Activated naive CD4-positive, alpha-beta T cell treated with anti-CD3 and anti-CD28 coated beads for 36 hours (primary cell): ENCODE measurements at regions not wholly inside any gene's neighbourhood (a gene's known extent, or its start where the extent isn't known, plus 50 kb on each side); places are given as distances from the start of the nearest gene placed in this dataset.
"Not testable (repeated sequence)": the region's sequence is repeated elsewhere in the genome, so short reads cannot be mapped to it uniquely, and the experiment has no call there.

Experiments used
- CTCF ChIA-PET: fragments of 350-600 bp; sonication (Branson Sonifier 250); formaldehyde crosslinking; loops from one replicate; lab custom pipeline; 2021; ENCODE audit warnings: antibody characterized with exemption; lab: Charles Lee
- DNase-seq: peaks from one replicate; pipeline ENCODE4 v3.0.0-alpha.2; 2020
- H3K27ac Mint-ChIP-seq: one replicate; pipeline ENCODE4 v1.8.0; 2021; ENCODE audit warnings: mild to moderate bottlenecking, mixed read lengths
- H3K27me3 Mint-ChIP-seq: one replicate; pipeline ENCODE4 v1.8.0; 2021; ENCODE audit warnings: low read depth, mixed read lengths
- H3K36me3 Mint-ChIP-seq: one replicate; pipeline ENCODE4 v1.8.0; 2021; ENCODE audit warnings: low read depth, mixed read lengths
- H3K4me1 Mint-ChIP-seq: one replicate; pipeline ENCODE4 v1.8.0; 2021; ENCODE audit warnings: low read depth, mixed read lengths
- H3K4me3 Mint-ChIP-seq: one replicate; pipeline ENCODE4 v1.8.0; 2021; ENCODE audit warnings: mild to moderate bottlenecking, moderate library complexity, mixed read lengths
- H3K9me3 Mint-ChIP-seq: one replicate; pipeline ENCODE4 v1.8.0; 2021; ENCODE audit warnings: mixed read lengths
- intact Hi-C: fragments of 100-400 bp; cut with micrococcal nuclease; formaldehyde crosslinking; loops from one replicate; pipeline ENCODE4 v1.15.1; 2023

DNA sequence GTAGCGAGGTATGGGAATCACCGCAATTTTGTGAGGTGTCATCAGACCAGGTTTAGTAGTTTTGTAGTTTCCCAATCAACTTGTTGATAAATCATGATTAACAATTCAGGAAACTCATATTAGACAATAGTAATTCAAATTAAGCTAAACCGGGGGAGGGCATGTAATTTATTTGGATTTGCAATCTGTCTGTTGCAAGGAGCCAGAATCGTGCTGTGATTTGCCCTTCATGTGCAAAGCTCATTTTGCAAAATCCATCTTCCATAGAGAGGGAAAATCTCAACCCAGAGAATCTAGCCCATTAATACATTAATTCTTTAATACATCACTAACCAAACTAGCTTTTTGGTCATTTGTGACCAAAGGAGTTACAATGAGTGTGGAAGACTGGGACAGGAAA lies 164.7 kb upstream of the TRPM3 start:
- intact Hi-C loops: loop anchor here (10.0 kb wide), 1 partner anchor 989 kb away; no protein-coding TSS in a partner anchor
- DNase-seq: no peak
- no peaks in the 10 kb centered on the region for H3K9me3 Mint-ChIP-seq
- H3K27ac Mint-ChIP-seq: no peak overlapping the region
- no peaks in the 10 kb centered on the region for H3K4me1 Mint-ChIP-seq
- H3K4me3 Mint-ChIP-seq: no peak overlapping the region
- no peaks in the 10 kb centered on the region for H3K27me3 Mint-ChIP-seq
- H3K36me3 Mint-ChIP-seq: no peaks in the 10 kb centered on the region
- CTCF ChIA-PET: interaction anchor here (1.1 to 3.3 kb wide), 11 partner anchors 9 to 739 kb away, joined by 3 to 17 read pairs (median 4); no protein-coding TSS in a partner anchor

DNA sequence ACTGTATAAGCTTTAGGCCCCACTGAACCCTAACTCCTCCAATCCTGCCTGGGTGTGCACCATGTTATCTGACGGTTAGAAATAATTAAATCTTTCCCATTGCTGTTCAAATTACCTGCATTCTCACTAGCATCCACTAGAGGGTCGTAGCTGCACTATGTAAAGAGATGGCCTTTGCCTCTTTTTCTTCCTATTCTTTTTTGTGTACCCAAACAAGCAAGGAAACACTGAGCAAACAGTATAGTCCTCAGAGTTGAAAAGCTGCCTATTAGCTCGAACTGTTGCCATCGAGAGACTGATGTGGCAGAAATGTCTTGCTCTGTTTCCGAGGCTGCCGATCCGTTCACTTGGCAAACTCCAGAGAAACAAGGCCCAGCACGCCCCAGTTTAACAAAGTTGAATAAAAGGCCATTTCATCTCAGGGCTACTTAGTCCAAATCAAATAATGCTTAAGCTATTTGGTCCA lies 163.8 kb upstream of the TRPM3 start:
- Mint-ChIP-seq H3K9me3 (no peaks in the 10 kb centered on the region), H3K4me1 (no peaks in the 10 kb centered on the region), H3K27ac (no peak overlapping the region), H3K36me3 (no peaks in the 10 kb centered on the region), H3K27me3 (peaks cover 7% of the 10 kb centered on the region), H3K4me3 (no peak overlapping the region)
- CTCF ChIA-PET: interaction anchor here (0.7 to 3.3 kb wide), 24 partner anchors 8 to 740 kb away, joined by 3 to 17 read pairs (median 4); no protein-coding TSS in a partner anchor
- DNase-seq: peak; percentile 58
- intact Hi-C loops: loop anchor here (1.0 to 10.0 kb wide), 6 partner anchors 319 to 990 kb away; no protein-coding TSS in a partner anchor

DNA sequence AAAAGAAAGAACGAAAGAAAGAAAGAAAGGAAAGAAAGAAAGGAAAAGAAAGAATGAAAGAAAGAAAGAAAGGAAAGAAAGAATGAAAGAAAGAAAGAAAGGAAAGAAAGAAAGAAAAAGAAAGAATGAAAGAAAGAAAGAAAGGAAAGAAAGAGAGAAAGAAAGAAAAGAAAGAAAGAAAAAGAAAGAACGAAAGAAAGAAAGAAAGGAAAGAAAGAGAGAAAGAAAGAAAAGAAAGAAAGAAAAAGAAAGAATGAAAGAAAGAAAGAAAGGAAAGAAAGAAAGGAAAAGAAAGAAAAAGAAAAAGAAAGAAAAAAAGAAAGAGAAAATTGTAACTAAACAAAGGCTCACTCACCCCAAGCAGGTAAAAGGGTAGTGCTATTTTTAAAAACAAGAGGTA lies 160.7 kb upstream of the TRPM3 start:
- H3K27ac Mint-ChIP-seq, CTCF ChIA-PET, H3K27me3 Mint-ChIP-seq, H3K4me1 Mint-ChIP-seq, DNase-seq, H3K4me3 Mint-ChIP-seq, H3K36me3 Mint-ChIP-seq, H3K9me3 Mint-ChIP-seq: not testable (repeated sequence)
- intact Hi-C loops: loop anchor here (10.0 kb wide), 1 partner anchor 993 kb away; no protein-coding TSS in a partner anchor

DNA sequence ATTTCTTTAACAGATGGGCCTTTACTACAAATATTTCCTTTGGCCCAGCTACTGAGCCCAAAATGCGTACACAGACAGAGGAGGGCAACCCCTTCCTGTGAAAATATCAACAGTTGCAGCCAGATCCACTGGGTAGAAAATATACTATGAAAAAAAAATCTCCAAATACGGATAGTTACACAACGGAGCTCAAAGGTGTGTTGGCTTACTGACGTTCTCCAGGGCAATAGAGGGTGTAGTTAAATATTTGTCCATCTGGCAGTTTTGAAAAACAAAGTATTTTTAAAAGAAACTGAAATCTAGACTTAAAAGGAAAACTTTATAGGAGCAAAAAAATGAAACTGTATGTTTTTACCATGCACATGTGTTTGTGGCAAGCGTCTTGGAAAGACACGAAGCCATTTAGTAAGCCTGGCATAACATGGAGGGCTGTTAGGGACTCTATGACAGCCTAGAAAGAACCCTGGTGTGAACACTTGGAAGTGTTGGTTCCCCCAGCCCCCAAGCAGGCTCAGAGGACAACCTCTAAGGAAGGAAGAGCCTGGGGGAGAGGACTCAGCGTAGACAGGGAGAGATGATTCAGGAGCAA lies 157.8 kb upstream of the TRPM3 start:
- Mint-ChIP-seq H3K36me3 (no peaks in the 10 kb centered on the region), H3K9me3 (no peaks in the 10 kb centered on the region), H3K27ac (no peak overlapping the region), H3K4me1 (no peaks in the 10 kb centered on the region), H3K4me3 (no peak overlapping the region), H3K27me3 (peaks cover 10% of the 10 kb centered on the region)
- no peak for DNase-seq
- CTCF ChIA-PET: no interaction called here
- intact Hi-C loops: no loop called here

DNA sequence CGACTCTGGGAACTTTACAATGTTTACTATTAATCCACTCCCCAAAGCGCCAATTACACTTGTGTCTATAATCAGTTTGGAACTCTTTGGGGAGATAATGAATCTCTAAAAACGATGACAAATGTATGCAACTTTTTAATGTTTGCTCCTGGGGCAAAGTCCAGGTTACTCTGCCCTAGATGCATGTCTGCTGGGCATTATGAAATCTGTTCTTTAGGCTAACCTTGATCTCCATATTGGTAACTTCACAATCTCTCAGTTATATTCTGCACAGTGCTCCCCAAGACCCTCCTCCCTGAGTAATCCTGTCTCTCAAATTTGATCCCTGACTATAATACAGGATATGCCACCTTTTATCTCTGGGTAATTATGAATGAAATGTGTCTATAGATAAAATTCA lies 152.2 kb upstream of the TRPM3 start:
- Mint-ChIP-seq H3K4me1 (no peaks in the 10 kb centered on the region), H3K4me3 (no peak overlapping the region), H3K27ac (no peak overlapping the region), H3K27me3 (peaks cover 3% of the 10 kb centered on the region), H3K9me3 (no peaks in the 10 kb centered on the region), H3K36me3 (no peaks in the 10 kb centered on the region)
- intact Hi-C loops: no loop called here
- no peak for DNase-seq
- CTCF ChIA-PET: no interaction called here

DNA sequence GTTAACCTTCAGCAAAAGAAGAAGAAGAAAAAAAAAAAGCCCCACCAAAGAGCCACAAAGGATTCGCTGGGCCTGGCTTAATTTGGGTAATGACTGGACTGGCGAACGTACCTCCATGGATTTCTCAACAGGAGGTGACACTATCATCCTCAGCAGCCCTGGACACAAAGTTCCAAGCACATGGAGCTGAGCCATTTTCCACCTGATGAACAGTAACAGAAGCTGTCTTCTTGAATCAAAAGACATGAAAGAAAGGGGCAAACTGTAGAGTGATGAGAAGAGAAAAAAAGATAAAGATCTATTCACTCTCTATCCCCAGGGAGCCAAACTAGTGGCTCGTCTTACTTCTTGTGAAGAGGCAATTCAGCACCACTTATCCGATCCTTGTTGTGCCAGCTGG lies 150.2 kb upstream of the TRPM3 start:
- Mint-ChIP-seq H3K27me3 (peaks cover 5% of the 10 kb centered on the region), H3K4me3 (no peak overlapping the region), H3K9me3 (no peaks in the 10 kb centered on the region), H3K36me3 (no peaks in the 10 kb centered on the region), H3K27ac (no peak overlapping the region), H3K4me1 (no peaks in the 10 kb centered on the region)
- CTCF ChIA-PET: no interaction called here
- intact Hi-C loops: no loop called here
- no peak for DNase-seq

DNA sequence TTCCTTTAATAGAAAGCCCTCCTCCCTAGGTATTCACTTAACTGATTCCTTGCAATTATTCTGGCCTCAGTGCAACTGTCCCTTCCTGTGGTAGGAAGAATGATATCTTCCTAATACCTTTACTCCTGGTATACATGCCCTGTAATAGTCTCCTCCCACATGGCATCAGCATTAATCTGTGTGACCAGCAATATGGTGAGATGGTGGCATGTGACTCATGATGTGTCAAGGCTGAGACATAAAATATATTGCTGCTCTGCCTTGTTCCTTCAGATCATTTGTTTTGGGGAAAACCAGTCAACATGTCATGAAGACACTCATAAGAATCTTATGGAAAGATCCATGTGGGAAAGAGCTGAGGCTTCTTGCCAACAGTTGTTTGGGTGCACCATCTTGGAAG lies 149.1 kb upstream of the TRPM3 start:
- intact Hi-C loops: no loop called here
- CTCF ChIA-PET: interaction anchor here (0.8 kb wide), 1 partner anchor 11 kb away, joined by 3 read pairs; no protein-coding TSS in a partner anchor
- H3K9me3 Mint-ChIP-seq: no peaks in the 10 kb centered on the region
- H3K4me1 Mint-ChIP-seq: no peaks in the 10 kb centered on the region
- no peaks in the 10 kb centered on the region for H3K36me3 Mint-ChIP-seq
- no peak for DNase-seq
- H3K4me3 Mint-ChIP-seq: no peak overlapping the region
- no peak overlapping the region for H3K27ac Mint-ChIP-seq
- H3K27me3 Mint-ChIP-seq: peaks cover 4% of the 10 kb centered on the region

DNA sequence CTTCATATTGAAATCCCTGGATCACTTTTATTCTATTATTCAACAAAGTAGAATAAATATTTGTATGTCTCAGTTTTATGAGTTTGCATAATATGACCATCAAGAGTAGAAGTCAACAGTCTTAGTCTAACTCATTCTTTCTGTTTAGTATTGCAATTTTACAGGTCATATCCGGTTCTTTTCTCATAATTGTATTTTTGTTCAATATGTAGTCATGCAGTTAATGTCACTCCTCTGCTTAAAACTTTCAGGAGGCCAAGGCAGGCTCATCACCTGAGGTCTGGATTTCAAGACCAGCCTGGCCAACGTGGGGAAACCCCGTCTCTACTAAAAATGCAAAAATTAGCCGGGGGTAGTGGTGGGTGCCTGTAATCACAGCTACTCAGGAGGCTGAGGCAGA lies 148.4 kb upstream of the TRPM3 start:
- intact Hi-C loops: no loop called here
- no peaks in the 10 kb centered on the region for H3K9me3 Mint-ChIP-seq

DNA sequence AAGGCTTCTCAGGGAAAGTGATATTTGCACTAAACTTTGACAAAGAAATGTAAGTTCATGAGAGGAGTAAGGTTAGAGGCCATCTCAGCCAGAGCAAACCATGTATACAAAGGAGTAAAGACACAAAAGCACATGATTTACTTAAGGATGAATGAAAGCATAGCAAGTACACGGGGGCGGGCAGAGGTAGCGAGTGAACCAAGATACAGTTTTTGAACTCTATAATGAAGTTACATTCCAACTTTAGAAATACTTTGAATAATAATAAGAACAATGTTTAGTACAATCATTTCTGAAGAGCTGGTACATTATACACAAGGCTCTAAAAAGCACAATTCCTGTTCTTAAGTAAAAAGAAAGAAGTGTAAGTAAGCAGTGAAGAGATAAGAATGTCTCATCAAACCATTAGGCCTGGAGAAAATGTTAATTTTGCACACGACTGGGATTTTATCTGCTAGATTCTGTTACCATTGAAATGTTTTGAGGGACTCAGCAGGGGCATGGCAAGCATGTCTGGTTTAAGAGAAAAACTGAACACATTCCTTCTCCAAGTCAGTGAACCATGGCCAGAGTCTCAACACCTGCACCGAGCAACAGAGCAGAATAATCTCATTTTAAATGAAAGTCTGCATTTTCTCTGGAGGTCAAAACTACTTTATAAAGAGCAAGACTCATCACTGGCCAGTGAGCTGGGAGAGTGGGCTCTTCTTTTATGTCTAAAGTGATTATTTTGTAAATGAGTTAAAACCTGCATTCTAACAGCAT lies 147.6 kb upstream of the TRPM3 start:
- H3K27me3 Mint-ChIP-seq: peaks cover 4% of the 10 kb centered on the region
- no peak overlapping the region for H3K27ac Mint-ChIP-seq
- H3K4me1 Mint-ChIP-seq: no peaks in the 10 kb centered on the region
- CTCF ChIA-PET: interaction anchor here (0.6 kb wide), 1 partner anchor 890 kb away, joined by 7 read pairs; no protein-coding TSS in a partner anchor
- no peak for DNase-seq
- no peaks in the 10 kb centered on the region for H3K9me3 Mint-ChIP-seq
- H3K4me3 Mint-ChIP-seq: no peak overlapping the region
- intact Hi-C loops: no loop called here
- H3K36me3 Mint-ChIP-seq: no peaks in the 10 kb centered on the region

More for the DNA sequence above, 148.4 kb upstream of the TRPM3 start:
- CTCF ChIA-PET: no interaction called here
- DNase-seq: no peak
- Mint-ChIP-seq H3K36me3 (no peaks in the 10 kb centered on the region), H3K27me3 (peaks cover 3% of the 10 kb centered on the region), H3K4me1 (no peaks in the 10 kb centered on the region), H3K4me3 (no peak overlapping the region), H3K27ac (no peak overlapping the region)

DNA sequence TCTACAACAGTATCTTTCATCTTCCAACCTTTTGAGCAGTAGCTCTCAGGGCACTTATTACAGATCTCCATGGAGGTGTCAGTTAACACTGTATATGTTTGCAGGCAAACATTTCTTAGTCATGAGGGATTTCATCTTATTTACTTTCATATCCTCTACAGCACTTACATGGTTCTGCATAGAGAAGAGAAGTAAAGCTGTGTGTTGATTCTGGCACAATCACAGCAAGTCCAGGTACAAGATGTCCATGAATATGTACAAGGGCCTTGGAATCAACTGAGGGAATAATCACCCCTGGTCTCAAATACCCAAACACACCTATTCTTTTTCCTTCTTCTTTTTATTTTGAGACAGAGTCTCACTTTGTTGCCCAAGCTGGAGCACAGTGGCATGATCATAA lies 142.0 kb upstream of the TRPM3 start:
- peaks cover 8% of the 10 kb centered on the region for H3K27me3 Mint-ChIP-seq
- no peak for DNase-seq
- intact Hi-C loops: no loop called here
- no peak overlapping the region for H3K4me3 Mint-ChIP-seq
- no peaks in the 10 kb centered on the region for H3K36me3 Mint-ChIP-seq
- no peaks in the 10 kb centered on the region for H3K4me1 Mint-ChIP-seq
- peaks cover 5% of the 10 kb centered on the region for H3K9me3 Mint-ChIP-seq
- H3K27ac Mint-ChIP-seq: no peak overlapping the region
- CTCF ChIA-PET: no interaction called here

DNA sequence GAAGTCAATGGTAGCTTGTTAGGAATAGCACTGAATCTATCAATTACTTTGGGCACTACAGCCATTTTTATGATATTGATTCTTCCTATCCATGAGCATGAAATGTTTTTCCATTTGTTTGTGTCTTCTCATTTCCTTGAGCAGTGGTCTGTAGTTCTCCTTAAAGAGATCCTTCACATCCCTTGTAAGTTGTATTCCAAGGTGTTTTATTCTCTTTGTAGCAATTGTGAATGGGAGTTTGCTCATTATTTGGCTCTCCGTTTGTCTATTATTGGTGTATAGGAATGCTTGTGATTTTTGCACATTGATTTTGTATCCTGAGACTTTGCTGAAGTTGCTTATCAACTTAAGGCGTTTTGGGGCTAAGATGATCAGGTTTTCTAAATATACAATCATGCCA lies 139.0 kb upstream of the TRPM3 start:
- DNase-seq, H3K9me3 Mint-ChIP-seq, intact Hi-C loops, H3K27me3 Mint-ChIP-seq, H3K36me3 Mint-ChIP-seq, CTCF ChIA-PET, H3K4me1 Mint-ChIP-seq, H3K27ac Mint-ChIP-seq, H3K4me3 Mint-ChIP-seq: not testable (repeated sequence)

DNA sequence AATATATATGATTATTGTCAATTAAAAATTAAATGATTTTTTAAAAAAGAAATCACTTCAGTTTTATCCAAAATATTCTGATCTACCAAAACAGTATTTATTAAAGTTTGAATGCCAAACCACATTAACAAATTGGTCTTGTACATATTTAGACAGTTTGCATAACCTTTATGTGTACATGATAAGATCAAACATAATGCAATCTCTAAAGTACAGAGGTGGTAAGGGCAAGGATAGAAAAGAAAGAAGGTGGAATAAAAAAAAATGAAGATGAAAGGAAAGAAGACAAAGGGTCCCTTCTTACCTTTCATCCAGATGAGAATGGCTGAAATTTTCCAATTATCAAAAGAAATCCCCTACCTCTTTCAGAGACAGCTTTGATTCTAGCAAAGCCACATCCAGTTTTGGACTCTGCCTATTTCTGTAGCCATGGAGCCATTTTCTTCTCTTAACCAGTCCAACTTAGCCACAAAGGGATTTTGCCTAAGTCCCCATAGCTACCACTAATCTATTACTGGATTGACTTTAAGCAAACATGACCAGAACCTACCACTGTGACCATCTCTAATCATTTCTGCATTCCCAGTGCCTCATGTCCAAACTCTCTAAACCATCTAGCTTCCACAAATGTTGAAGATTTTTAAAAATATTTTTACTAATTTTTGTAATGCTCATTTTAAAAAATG lies 133.3 kb upstream of the TRPM3 start:
- no peak overlapping the region for H3K27ac Mint-ChIP-seq

More for the DNA sequence above, 133.3 kb upstream of the TRPM3 start:
- H3K36me3 Mint-ChIP-seq: no peaks in the 10 kb centered on the region
- intact Hi-C loops: no loop called here
- H3K4me3 Mint-ChIP-seq: no peak overlapping the region
- H3K4me1 Mint-ChIP-seq: no peaks in the 10 kb centered on the region
- H3K27me3 Mint-ChIP-seq: peaks cover 13% of the 10 kb centered on the region
- DNase-seq: no peak
- H3K9me3 Mint-ChIP-seq: no peaks in the 10 kb centered on the region
- CTCF ChIA-PET: no interaction called here
